HEK293 (cell line): ENCODE measurements at regions not wholly inside any gene's neighbourhood (a gene's known extent, or its start where the extent isn't known, plus 50 kb on each side); places are given as distances from the start of the nearest gene placed in this dataset.

ENCODE experiments used
- CTCF ChIA-PET: fragments of 350-600 bp; formaldehyde crosslinking; extraction: SDS; loops from one replicate; lab custom pipeline; 2021; ENCODE audit warnings: antibody characterized with exemption; lab: Yijun Ruan, JAX
- POLR2A ChIA-PET: fragments of 300-600 bp; formaldehyde crosslinking; extraction: SDS; loops from one replicate; lab custom pipeline; 2020; ENCODE audit warnings: antibody characterized with exemption, inconsistent platforms; lab: Yijun Ruan, JAX
- H3K27ac ChIP-seq: fragments of 200-500 bp; sonication (Bioruptor generic); 2 replicates; pipeline ENCODE4 v1.5.1; 2014; ENCODE audit warnings: low read depth, low read length, control low read depth, inconsistent platforms; ENCODE audit errors: extremely low read depth
- H3K36me3 ChIP-seq, 2 experiments: fragments of 200-500 bp in 1 of 2; sonication (Bioruptor generic) in 1 of 2; 1 replicate in 1 of 2; 2 replicates in 1 of 2; pipeline ENCODE4 v1.5.1; 2014 to 2017; ENCODE audit warnings: inconsistent platforms in 2 of 2, low read length in 2 of 2; ENCODE audit not compliant: control insufficient read depth in 2 of 2, insufficient read depth in 1 of 2
- H3K4me1 ChIP-seq: fragments of 200-500 bp; sonication (Bioruptor generic); 2 replicates; pipeline ENCODE4 v1.5.1; 2014; ENCODE audit warnings: mild to moderate bottlenecking, low read length, inconsistent platforms; ENCODE audit not compliant: control insufficient read depth, insufficient read depth
- H3K4me3 ChIP-seq: 2 replicates; pipeline ENCODE4 v1.5.1; 2011; ENCODE audit warnings: low read depth, mild to moderate bottlenecking, control low read depth, low read length, moderate library complexity
- H3K9me3 ChIP-seq: fragments of 200-500 bp; sonication (Bioruptor generic); 2 replicates; pipeline ENCODE4 v1.5.1; 2014; ENCODE audit warnings: low read depth, low read length, inconsistent platforms; ENCODE audit not compliant: control insufficient read depth, insufficient read depth
- BCL11A ChIP-seq: fragments of 450-650 bp; formaldehyde crosslinking; IDR thresholded peaks from 2 replicates; pipeline ENCODE4 v1.5.1; 2016; ENCODE audit warnings: low read depth, missing biosample characterization, missing genetic modification characterization
- GLI2 ChIP-seq: fragments of 450-650 bp; formaldehyde crosslinking; IDR thresholded peaks from 2 replicates; pipeline ENCODE4; 2017; ENCODE audit warnings: missing biosample characterization, missing genetic modification characterization, low read depth, borderline replicate concordance
- GLI4 ChIP-seq: fragments of 450-650 bp; formaldehyde crosslinking; IDR thresholded peaks from 2 replicates; pipeline ENCODE4 v1.5.1; 2016; ENCODE audit warnings: missing biosample characterization, missing genetic modification characterization
- HOXD13 ChIP-seq: sonication (generic); formaldehyde crosslinking; IDR thresholded peaks from 2 replicates; pipeline ENCODE4 v1.8.0; 2022; ENCODE audit warnings: missing genetic modification reagents, borderline replicate concordance
- KLF7 ChIP-seq: fragments of 450-650 bp; formaldehyde crosslinking; IDR thresholded peaks from 2 replicates; pipeline ENCODE4 v1.5.1; 2016; ENCODE audit warnings: missing biosample characterization, missing genetic modification characterization, borderline replicate concordance
- MEIS1 ChIP-seq: sonication (generic); formaldehyde crosslinking; IDR thresholded peaks from 2 replicates; pipeline ENCODE4 v1.8.1; 2022; ENCODE audit warnings: missing genetic modification reagents, mild to moderate bottlenecking, borderline replicate concordance
- RBAK ChIP-seq: fragments of 450-650 bp; formaldehyde crosslinking; IDR thresholded peaks from 2 replicates; pipeline ENCODE4 v1.5.1; 2016; ENCODE audit warnings: missing biosample characterization, missing genetic modification characterization
- SCRT1 ChIP-seq: fragments of 450-650 bp; formaldehyde crosslinking; IDR thresholded peaks from 2 replicates; pipeline ENCODE4 v1.5.1; 2016; ENCODE audit warnings: missing biosample characterization, missing genetic modification characterization, borderline replicate concordance
- ZIC2 ChIP-seq: fragments of 450-650 bp; formaldehyde crosslinking; IDR thresholded peaks from 2 replicates; pipeline ENCODE4 v1.5.1; 2016; ENCODE audit warnings: missing biosample characterization, missing genetic modification characterization
- ZNF133 ChIP-seq: fragments of 450-650 bp; formaldehyde crosslinking; IDR thresholded peaks from 2 replicates; pipeline ENCODE4 v1.5.1; 2016; ENCODE audit warnings: missing biosample characterization, missing genetic modification characterization
- ZNF138 ChIP-seq: fragments of 450-650 bp; formaldehyde crosslinking; IDR thresholded peaks from 2 replicates; pipeline ENCODE4 v1.5.1; 2016; ENCODE audit warnings: missing biosample characterization, missing genetic modification characterization, borderline replicate concordance
- ZNF169 ChIP-seq: fragments of 450-650 bp; formaldehyde crosslinking; IDR thresholded peaks from 2 replicates; pipeline ENCODE4 v1.5.1; 2016; ENCODE audit warnings: missing biosample characterization, missing genetic modification characterization
- ZNF175 ChIP-seq: fragments of 450-650 bp; formaldehyde crosslinking; IDR thresholded peaks from 2 replicates; pipeline ENCODE4 v1.5.1; 2016; ENCODE audit warnings: missing biosample characterization, missing genetic modification characterization
- ZNF19 ChIP-seq: fragments of 450-650 bp; formaldehyde crosslinking; IDR thresholded peaks from 2 replicates; pipeline ENCODE4; 2016; ENCODE audit warnings: missing biosample characterization, missing genetic modification characterization, low read depth
- ZNF211 ChIP-seq: fragments of 450-650 bp; formaldehyde crosslinking; IDR thresholded peaks from 2 replicates; pipeline ENCODE4 v1.5.1; 2016; ENCODE audit warnings: low read depth, missing biosample characterization, missing genetic modification characterization
- ZNF223 ChIP-seq: fragments of 450-650 bp; formaldehyde crosslinking; IDR thresholded peaks from 2 replicates; pipeline ENCODE4 v1.5.1; 2016; ENCODE audit warnings: missing biosample characterization, missing genetic modification characterization
- ZNF248 ChIP-seq: fragments of 450-650 bp; formaldehyde crosslinking; IDR thresholded peaks from 2 replicates; pipeline ENCODE4 v1.5.1; 2017; ENCODE audit warnings: missing biosample characterization, missing genetic modification characterization
- ZNF266 ChIP-seq: fragments of 450-650 bp; formaldehyde crosslinking; IDR thresholded peaks from 2 replicates; pipeline ENCODE4 v1.5.1; 2016; ENCODE audit warnings: missing biosample characterization, missing genetic modification characterization, low read depth
- ZNF274 ChIP-seq, 2 experiments: fragments of 200-500 bp in 1 of 2; fragments of 450-650 bp in 1 of 2; sonication (Bioruptor generic) in 1 of 2; formaldehyde crosslinking in 1 of 2; IDR thresholded peaks; 2 replicates each; pipeline versions ENCODE4 v1.5.1 to v1.6.1; 2014 to 2016; ENCODE audit warnings: borderline replicate concordance in 1 of 2, inconsistent platforms in 1 of 2, low read length in 1 of 2, missing biosample characterization in 1 of 2, missing genetic modification characterization in 1 of 2
- ZNF302 ChIP-seq: fragments of 450-650 bp; formaldehyde crosslinking; IDR thresholded peaks from 2 replicates; pipeline ENCODE4 v1.5.1; 2016; ENCODE audit warnings: missing biosample characterization, missing genetic modification characterization, low read depth
- ZNF48 ChIP-seq: fragments of 450-650 bp; formaldehyde crosslinking; IDR thresholded peaks from 2 replicates; pipeline ENCODE4 v1.5.1; 2016; ENCODE audit warnings: missing biosample characterization, missing genetic modification characterization
- ZNF510 ChIP-seq: fragments of 450-650 bp; formaldehyde crosslinking; IDR thresholded peaks from 2 replicates; pipeline ENCODE4 v1.5.1; 2018; ENCODE audit warnings: mild to moderate bottlenecking, missing genetic modification characterization, missing biosample characterization; ENCODE audit not compliant: insufficient replicate concordance
- ZNF521 ChIP-seq: fragments of 450-650 bp; formaldehyde crosslinking; IDR thresholded peaks from 2 replicates; pipeline ENCODE4 v1.5.1; 2017; ENCODE audit warnings: missing biosample characterization, mild to moderate bottlenecking, missing genetic modification characterization
- ZNF561 ChIP-seq: fragments of 450-650 bp; IDR thresholded peaks from 2 replicates; pipeline ENCODE4 v1.5.1; 2018; ENCODE audit warnings: missing biosample characterization, missing genetic modification characterization, borderline replicate concordance
- ZNF610 ChIP-seq: fragments of 450-650 bp; formaldehyde crosslinking; IDR thresholded peaks from 2 replicates; pipeline ENCODE4 v1.5.1; 2016; ENCODE audit warnings: missing biosample characterization, missing genetic modification characterization, borderline replicate concordance
- ZNF623 ChIP-seq: fragments of 450-650 bp; formaldehyde crosslinking; IDR thresholded peaks from 2 replicates; pipeline ENCODE4 v1.5.1; 2016; ENCODE audit warnings: missing biosample characterization, missing genetic modification characterization
- ZNF624 ChIP-seq: fragments of 450-650 bp; formaldehyde crosslinking; IDR thresholded peaks from 2 replicates; pipeline ENCODE4 v1.5.1; 2017; ENCODE audit warnings: missing biosample characterization, missing genetic modification characterization
- ZNF626 ChIP-seq: fragments of 450-650 bp; sonication (Bioruptor Pico); formaldehyde crosslinking; IDR thresholded peaks from 2 replicates; pipeline ENCODE4 v1.5.1; 2018; ENCODE audit warnings: missing biosample characterization, missing genetic modification characterization, inconsistent platforms
- ZNF707 ChIP-seq: fragments of 450-650 bp; formaldehyde crosslinking; IDR thresholded peaks from 2 replicates; pipeline ENCODE4 v1.5.1; 2016; ENCODE audit warnings: missing biosample characterization, missing genetic modification characterization
- TF ChIP-seq, protein P1 (sequence below): fragments of 450-650 bp; formaldehyde crosslinking; IDR thresholded peaks from 2 replicates; pipeline ENCODE4 v1.5.1; 2016; ENCODE audit warnings: missing biosample characterization, missing genetic modification characterization
- TF ChIP-seq, protein P2 (sequence below): fragments of 450-650 bp; formaldehyde crosslinking; optimal IDR thresholded peaks from 2 replicates; pipeline ENCODE3; 2016; ENCODE audit warnings: missing biosample characterization, mild to moderate bottlenecking, missing genetic modification characterization
- TF ChIP-seq, protein P3 (sequence below): fragments of 450-650 bp; formaldehyde crosslinking; IDR thresholded peaks from 2 replicates; pipeline ENCODE4 v1.5.1; 2016; ENCODE audit warnings: missing biosample characterization, missing genetic modification characterization

DNA sequence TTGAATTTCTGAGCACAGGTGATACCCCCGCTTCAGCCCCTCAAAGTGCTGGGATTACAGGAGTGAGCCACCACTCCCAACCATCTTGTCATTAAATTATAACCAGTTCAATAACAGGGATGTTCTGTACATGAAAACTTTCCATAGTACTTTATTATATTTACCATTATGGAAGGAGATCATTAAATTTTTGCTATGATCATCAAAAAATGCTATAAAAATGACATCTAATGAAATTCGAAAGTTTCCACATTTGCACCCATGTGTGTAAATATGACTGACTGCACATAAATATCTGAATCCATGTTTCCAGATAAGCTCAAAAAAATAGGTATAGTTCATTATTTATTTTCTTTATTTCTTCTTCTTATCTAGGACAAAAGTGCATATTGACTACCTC lies 182.6 kb downstream of the FBXO8 start (continued):
- TF ChIP-seq ZNF624 (tag by site-specific recombination) = no peak
- no peak for TF ChIP-seq GLI2
- TF ChIP-seq ZNF169 (tag by site-specific recombination) = no peak
- TF ChIP-seq MEIS1 (CRISPR knock-in tag) = no peak

DNA sequence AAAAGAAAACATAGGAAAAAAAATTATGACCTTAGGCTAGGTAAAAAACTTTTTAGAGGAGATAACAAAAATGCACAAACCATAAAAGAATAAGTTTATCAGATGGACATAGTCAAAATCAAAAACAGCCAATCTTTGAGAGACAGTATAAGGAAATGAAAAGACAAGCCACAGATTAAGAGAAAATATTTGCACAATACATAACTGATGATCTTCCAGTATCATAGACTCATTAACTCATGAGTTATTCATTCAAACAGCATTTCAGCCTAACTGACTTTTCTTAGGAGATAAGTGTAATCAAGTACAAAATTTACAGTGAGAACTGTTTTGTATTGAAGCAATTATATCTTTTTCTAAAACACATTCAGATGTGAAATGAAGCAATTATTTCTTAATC lies 183.8 kb downstream of the FBXO8 start:
- POLR2A ChIA-PET = no interaction called here
- no peaks in the 10 kb centered on the region for H3K9me3 ChIP-seq
- TF ChIP-seq KLF7 (no peak), ZNF138 (tag by site-specific recombination) (no peak), BCL11A (no peak), ZNF626 (no peak), SCRT1 (no peak), ZNF175 (tag by site-specific recombination) (no peak), ZNF561 (tag by site-specific recombination) (no peak), GLI4 (tag by site-specific recombination) (no peak), ZNF707 (no peak), ZNF248 (no peak), ZNF223 (tag by site-specific recombination) (no peak), RBAK (tag by site-specific recombination) (no peak), ZNF610 (tag by site-specific recombination) (no peak), HOXD13 (no peak), ZNF623 (no peak), ZNF19 (no peak), ZNF521 (tag by site-specific recombination) (no peak), ZNF510 (tag by site-specific recombination) (no peak), ZIC2 (tag by site-specific recombination) (no peak)
- TF ChIP-seq, protein P1, sequence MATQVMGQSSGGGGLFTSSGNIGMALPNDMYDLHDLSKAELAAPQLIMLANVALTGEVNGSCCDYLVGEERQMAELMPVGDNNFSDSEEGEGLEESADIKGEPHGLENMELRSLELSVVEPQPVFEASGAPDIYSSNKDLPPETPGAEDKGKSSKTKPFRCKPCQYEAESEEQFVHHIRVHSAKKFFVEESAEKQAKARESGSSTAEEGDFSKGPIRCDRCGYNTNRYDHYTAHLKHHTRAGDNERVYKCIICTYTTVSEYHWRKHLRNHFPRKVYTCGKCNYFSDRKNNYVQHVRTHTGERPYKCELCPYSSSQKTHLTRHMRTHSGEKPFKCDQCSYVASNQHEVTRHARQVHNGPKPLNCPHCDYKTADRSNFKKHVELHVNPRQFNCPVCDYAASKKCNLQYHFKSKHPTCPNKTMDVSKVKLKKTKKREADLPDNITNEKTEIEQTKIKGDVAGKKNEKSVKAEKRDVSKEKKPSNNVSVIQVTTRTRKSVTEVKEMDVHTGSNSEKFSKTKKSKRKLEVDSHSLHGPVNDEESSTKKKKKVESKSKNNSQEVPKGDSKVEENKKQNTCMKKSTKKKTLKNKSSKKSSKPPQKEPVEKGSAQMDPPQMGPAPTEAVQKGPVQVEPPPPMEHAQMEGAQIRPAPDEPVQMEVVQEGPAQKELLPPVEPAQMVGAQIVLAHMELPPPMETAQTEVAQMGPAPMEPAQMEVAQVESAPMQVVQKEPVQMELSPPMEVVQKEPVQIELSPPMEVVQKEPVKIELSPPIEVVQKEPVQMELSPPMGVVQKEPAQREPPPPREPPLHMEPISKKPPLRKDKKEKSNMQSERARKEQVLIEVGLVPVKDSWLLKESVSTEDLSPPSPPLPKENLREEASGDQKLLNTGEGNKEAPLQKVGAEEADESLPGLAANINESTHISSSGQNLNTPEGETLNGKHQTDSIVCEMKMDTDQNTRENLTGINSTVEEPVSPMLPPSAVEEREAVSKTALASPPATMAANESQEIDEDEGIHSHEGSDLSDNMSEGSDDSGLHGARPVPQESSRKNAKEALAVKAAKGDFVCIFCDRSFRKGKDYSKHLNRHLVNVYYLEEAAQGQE (tag by site-specific recombination) = no peak

DNA sequence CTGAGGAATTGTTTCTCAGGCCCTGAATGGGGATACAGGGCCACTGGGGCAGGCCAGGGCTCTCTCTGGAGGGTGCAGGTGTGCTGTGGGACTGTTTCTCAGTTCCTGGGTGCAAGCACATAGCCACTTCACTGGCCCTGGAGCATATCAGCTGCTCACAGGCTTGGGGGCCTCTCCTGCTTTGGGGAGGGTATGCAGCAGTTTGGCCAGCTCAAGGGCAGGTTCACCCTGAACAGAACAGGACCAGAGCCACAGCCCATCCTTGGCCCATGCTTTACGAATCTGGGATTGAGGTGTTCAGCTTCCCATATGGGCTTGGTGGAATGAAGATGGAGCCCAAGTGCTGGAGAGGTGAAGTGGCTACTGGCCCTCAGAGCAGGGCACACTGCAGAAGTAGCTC lies 186.5 kb downstream of the FBXO8 start:
- POLR2A ChIA-PET = no interaction called here
- TF ChIP-seq ZNF266 (tag by site-specific recombination) (no peak), ZNF211 (tag by site-specific recombination) (no peak), ZNF48 (no peak), ZIC2 (tag by site-specific recombination) (no peak), ZNF274 (IDR thresholded peaks at IDR 0.05; ENCODE audit: low read length) (no peak), ZNF274 (tag by site-specific recombination; IDR thresholded peaks at IDR 0.05; ENCODE audit: borderline replicate concordance) (no peak), ZNF133 (tag by site-specific recombination) (no peak), ZNF302 (tag by site-specific recombination) (no peak)
- TF ChIP-seq, protein P2, sequence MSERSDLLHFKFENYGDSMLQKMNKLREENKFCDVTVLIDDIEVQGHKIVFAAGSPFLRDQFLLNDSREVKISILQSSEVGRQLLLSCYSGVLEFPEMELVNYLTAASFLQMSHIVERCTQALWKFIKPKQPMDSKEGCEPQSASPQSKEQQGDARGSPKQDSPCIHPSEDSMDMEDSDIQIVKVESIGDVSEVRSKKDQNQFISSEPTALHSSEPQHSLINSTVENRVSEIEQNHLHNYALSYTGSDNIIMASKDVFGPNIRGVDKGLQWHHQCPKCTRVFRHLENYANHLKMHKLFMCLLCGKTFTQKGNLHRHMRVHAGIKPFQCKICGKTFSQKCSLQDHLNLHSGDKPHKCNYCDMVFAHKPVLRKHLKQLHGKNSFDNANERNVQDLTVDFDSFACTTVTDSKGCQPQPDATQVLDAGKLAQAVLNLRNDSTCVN (tag by site-specific recombination) = no peak
- TF ChIP-seq, protein P3, sequence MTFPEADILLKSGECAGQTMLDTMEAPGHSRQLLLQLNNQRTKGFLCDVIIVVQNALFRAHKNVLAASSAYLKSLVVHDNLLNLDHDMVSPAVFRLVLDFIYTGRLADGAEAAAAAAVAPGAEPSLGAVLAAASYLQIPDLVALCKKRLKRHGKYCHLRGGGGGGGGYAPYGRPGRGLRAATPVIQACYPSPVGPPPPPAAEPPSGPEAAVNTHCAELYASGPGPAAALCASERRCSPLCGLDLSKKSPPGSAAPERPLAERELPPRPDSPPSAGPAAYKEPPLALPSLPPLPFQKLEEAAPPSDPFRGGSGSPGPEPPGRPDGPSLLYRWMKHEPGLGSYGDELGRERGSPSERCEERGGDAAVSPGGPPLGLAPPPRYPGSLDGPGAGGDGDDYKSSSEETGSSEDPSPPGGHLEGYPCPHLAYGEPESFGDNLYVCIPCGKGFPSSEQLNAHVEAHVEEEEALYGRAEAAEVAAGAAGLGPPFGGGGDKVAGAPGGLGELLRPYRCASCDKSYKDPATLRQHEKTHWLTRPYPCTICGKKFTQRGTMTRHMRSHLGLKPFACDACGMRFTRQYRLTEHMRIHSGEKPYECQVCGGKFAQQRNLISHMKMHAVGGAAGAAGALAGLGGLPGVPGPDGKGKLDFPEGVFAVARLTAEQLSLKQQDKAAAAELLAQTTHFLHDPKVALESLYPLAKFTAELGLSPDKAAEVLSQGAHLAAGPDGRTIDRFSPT (tag by site-specific recombination) = no peak

More for the DNA sequence above, 183.8 kb downstream of the FBXO8 start:
- Histone ChIP-seq H3K4me3 (no peak overlapping the region), H3K36me3 (no peaks in the 10 kb centered on the region), H3K4me1 (no peaks in the 10 kb centered on the region), H3K27ac (no peak overlapping the region)
- CTCF ChIA-PET = interaction anchor here (0.6 to 0.9 kb wide), 2 partner anchors 112 to 209 kb away, joined by 4 read pairs; no protein-coding TSS in a partner anchor

More for the DNA sequence above, 186.5 kb downstream of the FBXO8 start:
- Histone ChIP-seq H3K4me1 (no peaks in the 10 kb centered on the region), H3K36me3 (no peaks in the 10 kb centered on the region), H3K4me3 (no peak overlapping the region), H3K27ac (no peak overlapping the region), H3K9me3 (no peaks in the 10 kb centered on the region)
- CTCF ChIA-PET = no interaction called here
